Hepatocyte (in vitro differentiated cells): ENCODE measurements at regions not wholly inside any gene's neighbourhood (a gene's known extent, or its start where the extent isn't known, plus 50 kb on each side); places are given as distances from the start of the nearest gene placed in this dataset.
"Not testable (repeated sequence)": the region's sequence is repeated elsewhere in the genome, so short reads cannot be mapped to it uniquely, and the experiment has no call there.

ENCODE experiments used
- DNase-seq: peaks from one replicate; pipeline ENCODE4 v3.0.0-alpha.2; 2016; ENCODE audit warnings: low spot score
- H2AFZ ChIP-seq: fragments of 200-600 bp; sonication (generic); 2 replicates; pipeline ENCODE4 v1.6.0; 2016; ENCODE audit warnings: antibody characterized with exemption, mild to moderate bottlenecking
- H3K27ac ChIP-seq: fragments of 200-600 bp; sonication (generic); 2 replicates; pipeline ENCODE4 v1.5.1; 2016; ENCODE audit warnings: mild to moderate bottlenecking
- H3K27me3 ChIP-seq: fragments of 200-600 bp; sonication (generic); 2 replicates; pipeline ENCODE4 v1.6.1; 2016
- H3K36me3 ChIP-seq: fragments of 200-600 bp; sonication (generic); replicated peaks from 2 replicates; pipeline ENCODE4 v1.5.1; 2016; ENCODE audit warnings: low read depth; ENCODE audit not compliant: insufficient read depth
- H3K4me1 ChIP-seq: fragments of 200-600 bp; sonication (generic); 2 replicates; pipeline ENCODE4 v1.5.1; 2016; ENCODE audit warnings: mild to moderate bottlenecking, moderate library complexity; ENCODE audit not compliant: insufficient read depth
- H3K4me2 ChIP-seq: fragments of 200-600 bp; sonication (generic); 2 replicates; pipeline ENCODE4 v1.6.0; 2016
- H3K4me3 ChIP-seq: fragments of 200-600 bp; sonication (generic); 2 replicates; pipeline ENCODE4 v1.5.1; 2016; ENCODE audit warnings: mild to moderate bottlenecking
- H3K79me2 ChIP-seq: fragments of 200-600 bp; sonication (generic); 2 replicates; pipeline ENCODE4 v1.6.0; 2017; ENCODE audit warnings: mild to moderate bottlenecking
- H3K9me2 ChIP-seq: fragments of 200-600 bp; sonication (generic); replicated peaks from 2 replicates; pipeline ENCODE4 v1.6.0; 2017; ENCODE audit warnings: mild to moderate bottlenecking; ENCODE audit not compliant: insufficient read depth
- H3K9me3 ChIP-seq: fragments of 200-600 bp; sonication (generic); 2 replicates; pipeline ENCODE4 v1.5.1; 2016; ENCODE audit warnings: low read depth, mild to moderate bottlenecking
- H4K20me1 ChIP-seq: fragments of 200-600 bp; sonication (generic); 2 replicates; pipeline ENCODE4 v1.6.0; 2016; ENCODE audit warnings: mild to moderate bottlenecking; ENCODE audit not compliant: insufficient read depth, poor library complexity, severe bottlenecking
- EZH2 ChIP-seq: fragments of 200-600 bp; sonication (generic); IDR thresholded peaks from 2 replicates; pipeline ENCODE4 v1.6.1; 2016; ENCODE audit warnings: antibody characterized with exemption, mild to moderate bottlenecking, borderline replicate concordance
- EZH2phosphoT487 ChIP-seq: fragments of 200-600 bp; sonication (generic); IDR thresholded peaks from one replicate; pipeline ENCODE4 v1.6.1; 2018; ENCODE audit warnings: antibody characterized with exemption, mild to moderate bottlenecking, low read depth, moderate library complexity; ENCODE audit not compliant: unreplicated experiment, severe bottlenecking
- WGBS: methylation state at CpG from one replicate; pipeline ENCODE4 v1.1.6; 2016; ENCODE audit warnings: low lambda C conversion rate; ENCODE audit errors: missing lambda C conversion rate; 5-methylcytosine and 5-hydroxymethylcytosine counted together
- TF ChIP-seq, protein P1 (sequence below): fragments of 200-600 bp; sonication (generic); IDR thresholded peaks from 2 replicates; pipeline ENCODE4 v1.5.1; 2016; ENCODE audit warnings: antibody characterized with exemption, mild to moderate bottlenecking; ENCODE audit not compliant: poor library complexity

DNA sequence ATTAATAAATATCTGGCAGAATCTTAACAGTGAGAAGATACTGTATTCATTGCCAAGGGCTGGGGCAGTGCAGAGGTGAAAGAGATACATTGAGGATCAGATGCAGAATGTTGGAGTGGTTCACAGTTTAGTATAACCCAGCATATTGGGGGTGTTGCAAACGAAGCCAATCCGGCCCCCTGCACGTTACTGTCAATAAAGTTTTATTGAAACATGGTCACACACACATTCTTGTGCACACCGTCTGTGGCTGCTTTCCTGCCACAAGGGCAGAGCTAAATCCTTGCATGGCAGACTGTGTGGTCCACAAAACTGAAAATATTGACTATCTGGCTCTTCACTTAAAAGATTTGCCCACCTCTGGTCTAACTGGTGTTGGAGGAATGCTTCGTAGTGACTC is 119.7 kb downstream of the SHOX start:
- WGBS, result 87% methylated on average over 5 of the region's 5 CpGs
- H3K9me3 ChIP-seq, result no peaks in the 10 kb centered on the region

DNA sequence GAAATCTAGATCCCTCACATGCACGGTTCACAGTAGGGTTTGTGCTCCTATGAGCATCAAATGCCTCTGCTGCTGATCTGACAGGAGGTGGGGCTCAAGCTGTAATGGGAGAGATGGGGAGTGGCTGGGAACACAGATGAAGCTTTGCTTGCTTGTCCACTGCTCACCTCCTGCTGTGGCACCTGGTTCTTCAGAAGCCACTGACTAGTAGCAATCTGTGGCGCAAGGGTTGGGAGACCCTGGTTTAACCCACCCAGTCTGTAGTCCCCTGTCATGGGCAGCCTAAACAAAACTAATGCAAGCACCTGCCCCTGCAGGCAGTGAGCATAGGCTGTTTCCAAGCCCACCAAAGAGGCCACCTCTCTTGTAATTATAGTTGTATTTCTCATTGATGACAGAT is 116.6 kb downstream of the SHOX start:
- DNase-seq, result no peak
- H4K20me1 ChIP-seq, result no peaks in the 10 kb centered on the region
- H3K9me3 ChIP-seq, result no peaks in the 10 kb centered on the region
- H3K4me2 ChIP-seq, result no peak overlapping the region
- H2AFZ ChIP-seq, result no peak overlapping the region
- no peaks in the 10 kb centered on the region for H3K36me3 ChIP-seq
- no peak overlapping the region for H3K27ac ChIP-seq
- no peaks in the 10 kb centered on the region for H3K27me3 ChIP-seq
- H3K9me2 ChIP-seq, result no peaks in the 10 kb centered on the region
- no peak for TF ChIP-seq EZH2phosphoT487
- TF ChIP-seq, protein P1, sequence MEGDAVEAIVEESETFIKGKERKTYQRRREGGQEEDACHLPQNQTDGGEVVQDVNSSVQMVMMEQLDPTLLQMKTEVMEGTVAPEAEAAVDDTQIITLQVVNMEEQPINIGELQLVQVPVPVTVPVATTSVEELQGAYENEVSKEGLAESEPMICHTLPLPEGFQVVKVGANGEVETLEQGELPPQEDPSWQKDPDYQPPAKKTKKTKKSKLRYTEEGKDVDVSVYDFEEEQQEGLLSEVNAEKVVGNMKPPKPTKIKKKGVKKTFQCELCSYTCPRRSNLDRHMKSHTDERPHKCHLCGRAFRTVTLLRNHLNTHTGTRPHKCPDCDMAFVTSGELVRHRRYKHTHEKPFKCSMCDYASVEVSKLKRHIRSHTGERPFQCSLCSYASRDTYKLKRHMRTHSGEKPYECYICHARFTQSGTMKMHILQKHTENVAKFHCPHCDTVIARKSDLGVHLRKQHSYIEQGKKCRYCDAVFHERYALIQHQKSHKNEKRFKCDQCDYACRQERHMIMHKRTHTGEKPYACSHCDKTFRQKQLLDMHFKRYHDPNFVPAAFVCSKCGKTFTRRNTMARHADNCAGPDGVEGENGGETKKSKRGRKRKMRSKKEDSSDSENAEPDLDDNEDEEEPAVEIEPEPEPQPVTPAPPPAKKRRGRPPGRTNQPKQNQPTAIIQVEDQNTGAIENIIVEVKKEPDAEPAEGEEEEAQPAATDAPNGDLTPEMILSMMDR, result no peak
- no peak for TF ChIP-seq EZH2
- H3K79me2 ChIP-seq, result no peaks in the 10 kb centered on the region
- no peaks in the 10 kb centered on the region for H3K4me1 ChIP-seq
- 83% methylated on average over 2 of the region's 2 CpGs for WGBS
- H3K4me3 ChIP-seq, result no peak overlapping the region

More for the DNA sequence above, 119.7 kb downstream of the SHOX start:
- Histone ChIP-seq H3K9me2 (no peaks in the 10 kb centered on the region), H2AFZ (no peak overlapping the region), H3K79me2 (no peaks in the 10 kb centered on the region), H3K4me2 (no peak overlapping the region), H3K27ac (no peak overlapping the region), H4K20me1 (no peaks in the 10 kb centered on the region), H3K4me3 (no peak overlapping the region), H3K36me3 (no peaks in the 10 kb centered on the region), H3K4me1 (no peaks in the 10 kb centered on the region), H3K27me3 (no peaks in the 10 kb centered on the region)
- no peak for DNase-seq
- no peak for TF ChIP-seq EZH2
- TF ChIP-seq, protein P1, result no peak
- no peak for TF ChIP-seq EZH2phosphoT487

DNA sequence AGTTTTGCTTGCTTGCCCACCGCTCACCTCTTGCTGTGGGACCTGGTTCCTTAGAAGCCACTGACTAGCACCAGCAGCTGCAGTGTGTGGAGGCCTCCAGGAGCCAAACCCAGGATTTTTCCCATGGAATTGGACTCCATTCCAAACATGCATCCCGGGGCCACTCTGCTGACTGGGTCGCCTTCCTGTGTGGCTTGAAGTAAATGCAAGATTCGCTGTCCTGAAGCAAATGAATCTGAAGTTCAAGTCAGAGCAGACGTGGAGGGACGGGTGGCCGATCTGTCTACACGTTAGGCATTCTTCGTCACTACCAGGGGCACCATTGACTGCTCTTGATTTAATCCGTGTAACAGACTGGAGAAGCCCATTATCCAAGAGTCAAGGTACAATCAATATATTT is 109.0 kb downstream of the SHOX start:
- Histone ChIP-seq H3K4me3 (no peak overlapping the region), H2AFZ (no peak overlapping the region), H3K27ac (no peak overlapping the region), H3K36me3 (no peaks in the 10 kb centered on the region), H3K4me2 (no peak overlapping the region), H3K79me2 (no peaks in the 10 kb centered on the region), H3K9me2 (no peaks in the 10 kb centered on the region), H3K27me3 (no peaks in the 10 kb centered on the region), H4K20me1 (no peaks in the 10 kb centered on the region), H3K4me1 (no peaks in the 10 kb centered on the region), H3K9me3 (no peaks in the 10 kb centered on the region)
- DNase-seq, result no peak
- 85% methylated on average over 10 of the region's 10 CpGs for WGBS
- TF ChIP-seq, protein P1, result no peak
- no peak for TF ChIP-seq EZH2
- no peak for TF ChIP-seq EZH2phosphoT487

DNA sequence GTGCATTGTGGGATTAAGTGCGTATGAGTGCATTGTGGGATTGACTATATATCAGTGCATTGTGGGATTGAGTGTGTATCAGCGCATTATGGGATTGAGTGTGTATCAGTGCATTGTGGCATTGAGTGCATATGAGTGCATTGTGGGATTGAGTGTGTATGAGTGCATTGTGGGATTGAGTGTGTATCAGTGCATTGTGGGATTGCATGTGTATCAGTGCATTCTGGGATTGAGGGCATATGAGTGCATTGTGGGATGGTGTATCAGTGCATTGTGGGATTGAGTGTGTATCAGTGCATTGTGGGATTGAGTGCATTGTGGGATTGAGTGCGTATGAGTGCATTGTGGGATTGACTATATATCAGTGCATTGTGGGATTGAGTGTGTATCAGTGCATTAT is 106.4 kb downstream of the SHOX start:
- H3K9me2 ChIP-seq, H3K27ac ChIP-seq, H3K27me3 ChIP-seq, H3K9me3 ChIP-seq, H3K36me3 ChIP-seq, H3K4me2 ChIP-seq, H4K20me1 ChIP-seq, H2AFZ ChIP-seq, H3K4me1 ChIP-seq, H3K4me3 ChIP-seq, DNase-seq, H3K79me2 ChIP-seq: not testable (repeated sequence)
- 96% methylated on average over 3 of the region's 3 CpGs for WGBS
